WERI-Rb-1 (cell line): ENCODE measurements at regions not wholly inside any gene's neighbourhood (a gene's known extent, or its start where the extent isn't known, plus 50 kb on each side); places are given as distances from the start of the nearest gene placed in this dataset.
A peak's percentile ranks its signal among the peaks of the same experiment; 100 is the strongest.

Source experiments
- DNase-seq: peaks from one replicate; pipeline ENCODE4 v3.0.0-alpha.2; 2020
- H3K27ac ChIP-seq: fragments of 250-450 bp; sonication (Bioruptor Pico); 2 replicates; pipeline ENCODE4 v1.5.1; 2020; ENCODE audit warnings: mild to moderate bottlenecking, moderate library complexity
- H3K27me3 ChIP-seq: fragments of 250-450 bp; sonication (Bioruptor Pico); 2 replicates; pipeline ENCODE4 v1.5.1; 2021; ENCODE audit warnings: mild to moderate bottlenecking, low read depth, moderate library complexity; ENCODE audit not compliant: insufficient read depth, severe bottlenecking
- H3K36me3 ChIP-seq: fragments of 250-450 bp; sonication (Bioruptor Pico); 2 replicates; pipeline ENCODE4 v1.5.1; 2020; ENCODE audit warnings: mild to moderate bottlenecking, moderate library complexity
- H3K4me3 ChIP-seq: 2 replicates; pipeline ENCODE4 v1.5.1; 2011; ENCODE audit warnings: low read depth, mild to moderate bottlenecking, control low read depth, low read length
- H3K9me3 ChIP-seq: fragments of 250-450 bp; sonication (Bioruptor Pico); 2 replicates; pipeline ENCODE4 v1.5.1; 2021; ENCODE audit warnings: mild to moderate bottlenecking, moderate library complexity; ENCODE audit not compliant: severe bottlenecking
- TF ChIP-seq, protein P1 (sequence below): IDR thresholded peaks from 2 replicates; pipeline ENCODE4 v1.5.1; 2011; ENCODE audit warnings: low read depth, mild to moderate bottlenecking, control low read depth, inconsistent platforms, low read length

DNA sequence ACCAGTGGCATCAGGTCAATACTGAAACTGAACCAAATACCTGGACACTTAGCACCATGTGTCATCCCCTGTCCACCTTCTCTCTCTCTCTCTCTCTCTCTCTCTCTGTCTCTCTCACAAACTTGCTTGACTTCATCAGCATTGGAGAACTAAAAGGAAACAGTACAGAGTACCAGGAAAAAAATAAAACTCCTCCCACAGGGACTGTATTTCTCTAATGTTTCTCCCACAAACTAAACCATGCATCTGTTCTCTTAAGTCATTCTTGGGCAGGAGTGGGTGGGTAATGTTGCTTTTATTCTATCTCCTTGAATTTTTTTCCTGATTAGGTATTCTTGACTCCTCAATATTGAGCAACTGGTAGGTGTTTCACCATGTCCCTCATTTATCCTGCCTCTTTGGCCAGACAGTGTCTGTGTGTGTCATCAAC, 112.9 kb upstream of the CACNA1A start:
- Histone ChIP-seq H3K27me3 (peaks cover 76% of the 10 kb centered on the region), H3K9me3 (no peaks in the 10 kb centered on the region), H3K4me3 (no peak overlapping the region), H3K36me3 (no peaks in the 10 kb centered on the region), H3K27ac (no peak overlapping the region)
- DNase-seq, result no peak
- TF ChIP-seq, protein P1, sequence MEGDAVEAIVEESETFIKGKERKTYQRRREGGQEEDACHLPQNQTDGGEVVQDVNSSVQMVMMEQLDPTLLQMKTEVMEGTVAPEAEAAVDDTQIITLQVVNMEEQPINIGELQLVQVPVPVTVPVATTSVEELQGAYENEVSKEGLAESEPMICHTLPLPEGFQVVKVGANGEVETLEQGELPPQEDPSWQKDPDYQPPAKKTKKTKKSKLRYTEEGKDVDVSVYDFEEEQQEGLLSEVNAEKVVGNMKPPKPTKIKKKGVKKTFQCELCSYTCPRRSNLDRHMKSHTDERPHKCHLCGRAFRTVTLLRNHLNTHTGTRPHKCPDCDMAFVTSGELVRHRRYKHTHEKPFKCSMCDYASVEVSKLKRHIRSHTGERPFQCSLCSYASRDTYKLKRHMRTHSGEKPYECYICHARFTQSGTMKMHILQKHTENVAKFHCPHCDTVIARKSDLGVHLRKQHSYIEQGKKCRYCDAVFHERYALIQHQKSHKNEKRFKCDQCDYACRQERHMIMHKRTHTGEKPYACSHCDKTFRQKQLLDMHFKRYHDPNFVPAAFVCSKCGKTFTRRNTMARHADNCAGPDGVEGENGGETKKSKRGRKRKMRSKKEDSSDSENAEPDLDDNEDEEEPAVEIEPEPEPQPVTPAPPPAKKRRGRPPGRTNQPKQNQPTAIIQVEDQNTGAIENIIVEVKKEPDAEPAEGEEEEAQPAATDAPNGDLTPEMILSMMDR, result no peak

DNA sequence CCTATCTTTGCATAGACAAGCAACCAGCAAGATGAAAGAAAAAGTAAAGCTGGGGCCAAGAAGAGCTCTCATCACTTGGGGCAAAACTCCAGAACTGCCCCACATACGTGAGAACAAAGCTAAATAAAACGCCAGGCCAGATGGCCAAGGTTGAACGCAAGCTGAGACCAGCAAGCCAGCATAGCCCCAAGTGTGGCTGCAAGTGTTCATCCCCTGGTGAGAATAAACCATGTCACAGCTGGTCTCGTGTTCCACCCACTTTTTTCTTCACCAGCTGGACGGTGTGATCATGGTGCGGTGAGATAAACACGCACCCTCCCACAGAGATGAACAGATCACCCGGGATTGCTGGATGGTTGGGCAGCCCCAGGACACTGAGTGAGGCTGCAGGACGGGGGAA, 109.6 kb upstream of the CACNA1A start:
- no peak for DNase-seq
- no peaks in the 10 kb centered on the region for H3K9me3 ChIP-seq
- TF ChIP-seq, protein P1, result no peak
- no peak overlapping the region for H3K4me3 ChIP-seq
- no peaks in the 10 kb centered on the region for H3K36me3 ChIP-seq
- no peak overlapping the region for H3K27ac ChIP-seq
- peaks cover 62% of the 10 kb centered on the region for H3K27me3 ChIP-seq

DNA sequence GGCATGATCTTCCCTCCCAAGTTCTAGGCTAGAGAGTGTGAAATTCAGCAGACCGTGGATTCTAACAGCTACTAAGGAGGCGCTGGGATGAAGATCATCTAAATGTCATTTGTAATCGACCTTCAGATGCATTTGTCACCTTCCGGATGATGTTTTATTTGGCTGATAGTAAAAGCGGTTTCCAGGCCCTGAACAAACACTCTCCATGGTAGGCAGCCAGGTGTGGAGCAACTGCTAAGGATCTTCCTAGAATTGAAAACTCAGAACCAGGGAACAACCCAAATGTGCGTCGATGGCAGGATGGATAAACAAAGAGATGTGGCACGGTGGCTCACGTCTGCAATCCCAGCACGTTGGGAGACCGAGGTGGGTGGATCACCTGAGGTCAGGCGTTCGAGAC, 107.2 kb upstream of the CACNA1A start:
- Histone ChIP-seq H3K27me3 (peaks cover 66% of the 10 kb centered on the region), H3K9me3 (no peaks in the 10 kb centered on the region), H3K27ac (no peak overlapping the region), H3K4me3 (no peak overlapping the region), H3K36me3 (no peaks in the 10 kb centered on the region)
- TF ChIP-seq, protein P1, result no peak
- DNase-seq, result no peak

GRCh38 chr19:13611596-13611995, 105.3 kb upstream of the CACNA1A start:
- no peak for DNase-seq
- TF ChIP-seq, protein P1, result no peak
- peaks cover 64% of the 10 kb centered on the region for H3K27me3 ChIP-seq

GRCh38 chr19:13610039-13610691, 103.9 kb upstream of the CACNA1A start:
- no peaks in the 10 kb centered on the region for H3K9me3 ChIP-seq
- DNase-seq, result peak; percentile 13
- TF ChIP-seq, protein P1, result no peak
- no peak overlapping the region for H3K27ac ChIP-seq
- no peaks in the 10 kb centered on the region for H3K36me3 ChIP-seq
- H3K4me3 ChIP-seq, result no peak overlapping the region
- peaks cover 65% of the 10 kb centered on the region for H3K27me3 ChIP-seq

More at GRCh38 chr19:13611596-13611995, 105.3 kb upstream of the CACNA1A start:
- Histone ChIP-seq H3K4me3 (no peak overlapping the region), H3K36me3 (no peaks in the 10 kb centered on the region), H3K27ac (no peak overlapping the region), H3K9me3 (no peaks in the 10 kb centered on the region)

- no peaks in the 10 kb centered on the region for H3K9me3 ChIP-seq
- no peaks in the 10 kb centered on the region for H3K36me3 ChIP-seq
These were observed 99.9 kb upstream of the CACNA1A start for GRCh38 chr19:13606156-13606555.

More at GRCh38 chr19:13606156-13606555, 99.9 kb upstream of the CACNA1A start:
- Histone ChIP-seq H3K27ac (no peak overlapping the region), H3K27me3 (peaks cover 82% of the 10 kb centered on the region), H3K4me3 (no peak overlapping the region)
- DNase-seq, result no peak
- TF ChIP-seq, protein P1, result no peak
